ENCODE measurements at regions not wholly inside any gene's neighbourhood (a gene's known extent, or its start where the extent isn't known, plus 50 kb on each side); places are given as distances from the start of the nearest gene placed in this dataset.

DNA sequence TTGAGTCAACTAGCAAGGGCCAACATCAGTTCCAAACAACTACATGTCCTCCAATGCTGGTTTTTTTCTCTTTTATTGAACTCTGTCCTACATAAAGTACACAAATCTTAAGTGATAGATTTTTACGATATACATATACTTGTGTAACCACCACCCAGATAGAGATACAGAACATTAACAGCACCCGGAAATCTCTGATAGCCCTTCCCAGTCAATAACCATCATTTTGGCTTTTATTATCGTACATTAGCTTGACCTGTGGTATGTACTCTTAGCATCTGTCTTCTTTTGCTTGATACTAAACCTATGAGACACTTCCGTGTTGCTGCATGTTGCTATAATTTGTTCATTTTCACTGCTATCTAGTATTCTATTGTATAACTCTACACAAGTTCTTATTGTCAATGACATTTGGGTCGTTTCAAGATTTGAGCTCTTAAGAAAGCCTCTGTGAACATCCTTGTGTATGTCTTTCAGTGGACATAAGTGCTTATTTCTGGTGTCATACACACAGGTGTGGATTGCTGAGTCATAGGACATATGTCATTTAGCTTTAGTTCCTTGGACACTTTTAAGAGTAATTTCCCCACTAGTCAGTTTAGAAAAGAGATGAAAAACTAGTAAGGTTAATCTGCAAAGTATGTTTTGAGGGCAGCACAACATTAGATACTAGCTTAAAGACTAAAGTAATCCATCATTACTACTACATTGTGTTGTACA lies 111.1 kb downstream of the PRLHR start:
- ChIA-PET CTCF (no interaction called here), POLR2A (ENCODE audit: unreplicated experiment) (no interaction called here)
- no peaks in the 10 kb centered on the region for H3K36me3 ChIP-seq (ENCODE audit: low read depth)
- no peaks in the 10 kb centered on the region for H3K9me2 ChIP-seq (ENCODE audit: insufficient read depth)
- TF ChIP-seq, protein P1, sequence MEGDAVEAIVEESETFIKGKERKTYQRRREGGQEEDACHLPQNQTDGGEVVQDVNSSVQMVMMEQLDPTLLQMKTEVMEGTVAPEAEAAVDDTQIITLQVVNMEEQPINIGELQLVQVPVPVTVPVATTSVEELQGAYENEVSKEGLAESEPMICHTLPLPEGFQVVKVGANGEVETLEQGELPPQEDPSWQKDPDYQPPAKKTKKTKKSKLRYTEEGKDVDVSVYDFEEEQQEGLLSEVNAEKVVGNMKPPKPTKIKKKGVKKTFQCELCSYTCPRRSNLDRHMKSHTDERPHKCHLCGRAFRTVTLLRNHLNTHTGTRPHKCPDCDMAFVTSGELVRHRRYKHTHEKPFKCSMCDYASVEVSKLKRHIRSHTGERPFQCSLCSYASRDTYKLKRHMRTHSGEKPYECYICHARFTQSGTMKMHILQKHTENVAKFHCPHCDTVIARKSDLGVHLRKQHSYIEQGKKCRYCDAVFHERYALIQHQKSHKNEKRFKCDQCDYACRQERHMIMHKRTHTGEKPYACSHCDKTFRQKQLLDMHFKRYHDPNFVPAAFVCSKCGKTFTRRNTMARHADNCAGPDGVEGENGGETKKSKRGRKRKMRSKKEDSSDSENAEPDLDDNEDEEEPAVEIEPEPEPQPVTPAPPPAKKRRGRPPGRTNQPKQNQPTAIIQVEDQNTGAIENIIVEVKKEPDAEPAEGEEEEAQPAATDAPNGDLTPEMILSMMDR (conservative IDR thresholded peaks at IDR 0.05): no peak
- no peak for TF ChIP-seq EZH2 (IDR thresholded peaks at IDR 0.05; ENCODE audit: low read depth)
- H3K79me2 ChIP-seq (ENCODE audit: low read depth): no peaks in the 10 kb centered on the region
- 0 out of 2 replicates have a peak, but pooled peaks cover 4% of the 10 kb centered on the region for H3K9me3 ChIP-seq (ENCODE audit: insufficient read depth, low read depth)
- intact Hi-C loops (cut with micrococcal nuclease; ENCODE audit: unreplicated experiment): no loop called here
- H3K4me2 ChIP-seq: no peak overlapping the region
- H4K20me1 ChIP-seq (ENCODE audit: insufficient read depth): no peaks in the 10 kb centered on the region
- no peak for DNase-seq
- no peaks in the 10 kb centered on the region for H3K4me1 ChIP-seq (replicated peaks; ENCODE audit: insufficient read depth)
- H3K27me3 ChIP-seq (ENCODE audit: insufficient read depth, low read depth): no peaks in the 10 kb centered on the region
- no TSS peak for BruUV-seq (replicated peaks)
- no peaks in the 10 kb centered on the region for H3F3A ChIP-seq (ENCODE audit: insufficient read depth, low read depth)
- H3K4me3 ChIP-seq: no peak overlapping the region
- no peak overlapping the region for H3K27ac ChIP-seq
- H2AFZ ChIP-seq: no peak overlapping the region

- Histone ChIP-seq H3K9me3 (ENCODE audit: insufficient read depth, low read depth) (no peaks in the 10 kb centered on the region), H3K4me2 (no peak overlapping the region), H3K4me3 (no peak overlapping the region), H3K9me2 (ENCODE audit: insufficient read depth) (no peaks in the 10 kb centered on the region), H3F3A (ENCODE audit: insufficient read depth, low read depth) (no peaks in the 10 kb centered on the region), H3K27ac (no peak overlapping the region), H2AFZ (no peak overlapping the region), H3K79me2 (ENCODE audit: low read depth) (no peaks in the 10 kb centered on the region), H3K27me3 (ENCODE audit: insufficient read depth, low read depth) (no peaks in the 10 kb centered on the region), H3K36me3 (ENCODE audit: low read depth) (no peaks in the 10 kb centered on the region), H3K4me1 (replicated peaks; ENCODE audit: insufficient read depth) (no peaks in the 10 kb centered on the region), H4K20me1 (ENCODE audit: insufficient read depth) (no peaks in the 10 kb centered on the region)
- DNase-seq: no peak
- BruUV-seq (replicated peaks): no TSS peak
- ChIA-PET POLR2A (ENCODE audit: unreplicated experiment) (no interaction called here), CTCF (no interaction called here)
- TF ChIP-seq EZH2 (IDR thresholded peaks at IDR 0.05; ENCODE audit: low read depth): no peak
- TF ChIP-seq, protein P1 (conservative IDR thresholded peaks at IDR 0.05): no peak
- intact Hi-C loops (cut with micrococcal nuclease; ENCODE audit: unreplicated experiment): no loop called here
These were observed 112.0 kb downstream of the PRLHR start for GRCh38 chr10:118483496-118483895.

DNA sequence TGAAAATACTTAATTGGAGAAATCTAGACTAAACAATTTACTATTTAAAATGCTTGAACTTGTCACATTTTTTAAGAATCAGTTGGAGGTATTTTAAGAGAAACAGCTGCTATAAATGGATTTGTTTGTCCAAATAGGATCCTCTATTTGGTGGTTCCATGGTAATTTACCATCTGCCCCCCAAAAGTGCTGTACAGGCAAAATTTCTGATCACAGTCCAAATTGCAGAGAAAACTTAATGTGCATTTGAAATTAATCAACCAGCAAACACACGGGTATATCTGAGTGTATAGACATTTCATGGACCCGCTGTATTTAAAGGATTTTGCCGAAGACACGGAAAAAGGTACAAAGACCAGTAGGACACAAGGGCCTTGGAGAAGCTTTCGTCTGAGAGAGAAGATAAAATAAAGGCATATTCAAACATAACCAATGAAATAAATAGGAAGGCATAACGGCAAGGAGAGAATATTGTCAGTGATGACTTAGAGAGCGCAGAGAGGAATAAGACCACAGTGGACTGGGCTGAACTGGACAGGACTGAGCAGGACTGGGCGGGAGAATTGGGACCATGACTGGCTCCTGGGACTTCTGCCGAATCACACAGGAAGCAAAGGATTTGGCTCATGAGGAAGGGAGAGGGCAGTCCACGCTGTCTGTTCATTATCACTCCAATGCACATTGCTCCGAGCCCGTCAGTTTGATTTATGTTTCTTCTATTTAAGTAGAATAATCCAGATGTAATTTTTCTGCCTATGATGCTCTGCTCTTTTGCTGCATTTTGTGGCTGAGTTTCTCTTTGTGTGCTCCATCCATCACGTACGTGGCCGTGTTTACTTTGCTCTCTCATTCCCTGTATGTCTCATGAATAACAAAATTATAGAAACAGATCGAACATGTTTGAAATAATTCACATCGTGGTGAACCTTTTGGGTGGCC lies 112.8 kb downstream of the PRLHR start:
- no peaks in the 10 kb centered on the region for H3F3A ChIP-seq (ENCODE audit: insufficient read depth, low read depth)
- no peaks in the 10 kb centered on the region for H3K9me3 ChIP-seq (ENCODE audit: insufficient read depth, low read depth)
- no peaks in the 10 kb centered on the region for H4K20me1 ChIP-seq (ENCODE audit: insufficient read depth)
- no peaks in the 10 kb centered on the region for H3K79me2 ChIP-seq (ENCODE audit: low read depth)
- DNase-seq: no peak
- no peak overlapping the region for H3K4me2 ChIP-seq
- no TSS peak for BruUV-seq (replicated peaks)
- H3K36me3 ChIP-seq (ENCODE audit: low read depth): no peaks in the 10 kb centered on the region
- no peak overlapping the region for H2AFZ ChIP-seq
- H3K9me2 ChIP-seq (ENCODE audit: insufficient read depth): no peaks in the 10 kb centered on the region
- no peak for TF ChIP-seq EZH2 (IDR thresholded peaks at IDR 0.05; ENCODE audit: low read depth)
- TF ChIP-seq, protein P1 (conservative IDR thresholded peaks at IDR 0.05): no peak
- no peak overlapping the region for H3K27ac ChIP-seq
- H3K27me3 ChIP-seq (ENCODE audit: insufficient read depth, low read depth): no peaks in the 10 kb centered on the region
- POLR2A ChIA-PET (ENCODE audit: unreplicated experiment): no interaction called here
- no peak overlapping the region for H3K4me3 ChIP-seq
- no peaks in the 10 kb centered on the region for H3K4me1 ChIP-seq (replicated peaks; ENCODE audit: insufficient read depth)
- CTCF ChIA-PET: no interaction called here
- intact Hi-C loops (cut with micrococcal nuclease; ENCODE audit: unreplicated experiment): no loop called here
